ENCODE measurements at regions not wholly inside any gene's neighbourhood (a gene's known extent, or its start where the extent isn't known, plus 50 kb on each side); places are given as distances from the start of the nearest gene placed in this dataset.

GRCh38 chr5:124670722-124671184, 75.7 kb downstream of the ZNF608 start:
- in situ Hi-C loops (cut with MboI; ENCODE audit: low pct_unique_long_range_greater_than_20kb, low sequenced_read_pairs, unreplicated experiment) = no loop called here
- TF ChIP-seq CTCF (IDR thresholded peaks at IDR 0.05; ENCODE audit: extremely low read depth, insufficient read depth, missing control alignments) = no peak
- DNase-seq (ENCODE audit: low spot score) = no peak

- no peak for DNase-seq (ENCODE audit: low spot score)
- in situ Hi-C loops (cut with MboI; ENCODE audit: low pct_unique_long_range_greater_than_20kb, low sequenced_read_pairs, unreplicated experiment) = no loop called here
- no peak for TF ChIP-seq CTCF (IDR thresholded peaks at IDR 0.05; ENCODE audit: extremely low read depth, insufficient read depth, missing control alignments)
These were observed 76.3 kb downstream of the ZNF608 start for GRCh38 chr5:124669956-124670721.

GRCh38 chr5:124669300-124669648, 77.2 kb downstream of the ZNF608 start:
- no peak for DNase-seq (ENCODE audit: low spot score)

GRCh38 chr5:124668353-124669299, 77.8 kb downstream of the ZNF608 start:
- in situ Hi-C loops (cut with MboI; ENCODE audit: low pct_unique_long_range_greater_than_20kb, low sequenced_read_pairs, unreplicated experiment) = no loop called here
- DNase-seq (ENCODE audit: low spot score) = no peak
- no peak for TF ChIP-seq CTCF (IDR thresholded peaks at IDR 0.05; ENCODE audit: extremely low read depth, insufficient read depth, missing control alignments)

More at GRCh38 chr5:124669300-124669648, 77.2 kb downstream of the ZNF608 start:
- TF ChIP-seq CTCF (IDR thresholded peaks at IDR 0.05; ENCODE audit: extremely low read depth, insufficient read depth, missing control alignments) = no peak
- in situ Hi-C loops (cut with MboI; ENCODE audit: low pct_unique_long_range_greater_than_20kb, low sequenced_read_pairs, unreplicated experiment) = no loop called here

- in situ Hi-C loops (cut with MboI; ENCODE audit: low pct_unique_long_range_greater_than_20kb, low sequenced_read_pairs, unreplicated experiment) = no loop called here
These were observed 80.8 kb downstream of the ZNF608 start for GRCh38 chr5:124665625-124666024.

More at GRCh38 chr5:124665625-124666024, 80.8 kb downstream of the ZNF608 start:
- DNase-seq (ENCODE audit: low spot score) = no peak
- TF ChIP-seq CTCF (IDR thresholded peaks at IDR 0.05; ENCODE audit: extremely low read depth, insufficient read depth, missing control alignments) = no peak
